Endothelial cell of umbilical vein (primary cell): ENCODE measurements at regions not wholly inside any gene's neighbourhood (a gene's known extent, or its start where the extent isn't known, plus 50 kb on each side); places are given as distances from the start of the nearest gene placed in this dataset.

Experiments
- BruUV-seq: library from RNA; stranded (reverse); fragments of 400-500 nt; replicated peaks from 2 replicates; lab custom pipeline; 2021; lab: Mats Ljungman, UMichigan
- CTCF ChIA-PET: fragments of 300-600, 350-600 bp; sonication (Branson Sonifier 250); formaldehyde crosslinking; loops from one replicate; lab custom pipeline; 2021; ENCODE audit warnings: antibody characterized with exemption, inconsistent platforms; lab: Charles Lee
- POLR2A ChIA-PET: fragments of 300-600, 350-600 bp; sonication (Branson Sonifier 250); formaldehyde crosslinking; loops from one replicate; lab custom pipeline; 2021; ENCODE audit warnings: antibody characterized with exemption, inconsistent platforms; lab: Charles Lee
- DNase-seq: peaks from one replicate; pipeline ENCODE4 v3.0.0-alpha.2; 2011; ENCODE audit warnings: low read depth, low spot score
- FAIRE-seq: peaks from 2 replicates; lab custom pipeline; 2011; peaks lifted over from hg19 to GRCh38; lab: Jason Lieb, UNC
- H2AFZ ChIP-seq: 2 replicates; pipeline ENCODE4 v1.6.0; 2012; ENCODE audit warnings: low read depth, low read length, control low read depth, inconsistent platforms
- H3K27ac ChIP-seq: 2 replicates; pipeline ENCODE4 v1.5.1; 2011; ENCODE audit warnings: low read depth, mild to moderate bottlenecking, control low read depth, low read length, moderate library complexity; ENCODE audit not compliant: insufficient read depth
- H3K27me3 ChIP-seq, 2 experiments: 2 replicates each; pipeline versions ENCODE4 v1.6.0 to v1.6.1; 2011; ENCODE audit warnings: low read length in 2 of 2, mixed read lengths in 1 of 2; ENCODE audit not compliant: control insufficient read depth in 2 of 2, insufficient read depth in 2 of 2
- H3K36me3 ChIP-seq, 2 experiments: 2 replicates in 1 of 2; 3 replicates in 1 of 2; pipeline ENCODE4 v1.5.1; 2011; ENCODE audit warnings: low read length in 2 of 2, mild to moderate bottlenecking in 1 of 2, moderate library complexity in 1 of 2; ENCODE audit not compliant: control insufficient read depth in 2 of 2, insufficient read depth in 2 of 2; ENCODE audit errors: extremely low read depth in 1 of 2
- H3K4me1 ChIP-seq: 3 replicates; pipeline ENCODE4 v1.5.1; 2011; ENCODE audit warnings: mild to moderate bottlenecking, low read length; ENCODE audit not compliant: control insufficient read depth, insufficient read depth; ENCODE audit errors: extremely low read depth
- H3K4me2 ChIP-seq: 2 replicates; pipeline ENCODE4 v1.6.1; 2011; ENCODE audit warnings: low read length, control low read depth, mixed read lengths; ENCODE audit not compliant: insufficient read depth
- H3K4me3 ChIP-seq, 3 experiments: fragments of 200-600 bp in 1 of 3; sonication (generic), shearing (Covaris generic) in 1 of 3; replicated peaks in 1 of 3; 2 replicates each; pipeline ENCODE4 v1.5.1; 2011 to 2016; ENCODE audit warnings: control low read depth in 3 of 3, low read length in 3 of 3, mild to moderate bottlenecking in 2 of 3, inconsistent platforms in 1 of 3, low read depth in 1 of 3, moderate library complexity in 1 of 3; ENCODE audit not compliant: insufficient read depth in 1 of 3
- H3K79me2 ChIP-seq: 2 replicates; pipeline ENCODE4 v1.6.0; 2012; ENCODE audit warnings: low read length, inconsistent platforms; ENCODE audit not compliant: control insufficient read depth, insufficient read depth
- H3K9ac ChIP-seq: replicated peaks from 2 replicates; pipeline ENCODE3; 2011; ENCODE audit warnings: low read length, control low read depth; ENCODE audit not compliant: insufficient read depth; ENCODE audit errors: extremely low read depth
- H3K9me1 ChIP-seq: replicated peaks from 3 replicates; pipeline ENCODE4 v1.6.0; 2011; ENCODE audit warnings: mild to moderate bottlenecking, low read length; ENCODE audit not compliant: control insufficient read depth, insufficient read depth; ENCODE audit errors: extremely low read depth
- H3K9me3 ChIP-seq: replicated peaks from 2 replicates; pipeline ENCODE4 v1.5.1; 2012; ENCODE audit warnings: low read length, inconsistent platforms; ENCODE audit not compliant: control insufficient read depth, insufficient read depth
- H4K20me1 ChIP-seq: replicated peaks from 2 replicates; pipeline ENCODE3; 2011; ENCODE audit warnings: mild to moderate bottlenecking, low read length; ENCODE audit not compliant: control insufficient read depth, insufficient read depth; ENCODE audit errors: extremely low read depth
- CTCF ChIP-seq, 2 donors: IDR thresholded peaks; 1 replicate in 1 of 2; 2 replicates in 1 of 2; pipeline ENCODE4 v1.5.1; 2011; ENCODE audit warnings: low read length in 2 of 2, mild to moderate bottlenecking in 2 of 2, moderate library complexity in 2 of 2, control low read depth in 1 of 2, inconsistent platforms in 1 of 2, low read depth in 1 of 2; ENCODE audit not compliant: insufficient read depth in 1 of 2; ENCODE audit errors: extremely low read depth in 1 of 2
- EZH2 ChIP-seq: IDR thresholded peaks from 2 replicates; pipeline ENCODE4 v1.6.1; 2012; ENCODE audit warnings: borderline replicate concordance, low read depth, mild to moderate bottlenecking, moderate library complexity, low read length, inconsistent platforms; ENCODE audit not compliant: severe bottlenecking
- FOS ChIP-seq: IDR thresholded peaks from 2 replicates; pipeline ENCODE4 v1.6.1; 2011; ENCODE audit warnings: mild to moderate bottlenecking, low read length, moderate library complexity, borderline replicate concordance; ENCODE audit not compliant: insufficient read depth
- JUN ChIP-seq: IDR thresholded peaks from 2 replicates; pipeline ENCODE4 v1.6.1; 2011; ENCODE audit warnings: borderline replicate concordance, low read depth; ENCODE audit not compliant: insufficient read length, insufficient read depth
- MAX ChIP-seq: IDR thresholded peaks from 2 replicates; pipeline ENCODE4 v1.6.1; 2011; ENCODE audit not compliant: insufficient read depth, insufficient read length
- MYC ChIP-seq: IDR thresholded peaks from one replicate; pipeline ENCODE4 v1.6.1; 2011; ENCODE audit warnings: mild to moderate bottlenecking, low read depth, low read length
- POLR2A ChIP-seq: IDR thresholded peaks from 2 replicates; pipeline ENCODE4 v1.6.1; 2012; ENCODE audit warnings: low read depth, mild to moderate bottlenecking, control low read depth, low read length
- dilution Hi-C: fragments of 300-500 bp; cut with MboI; formaldehyde crosslinking; loops from one replicate; pipeline ENCODE4 v1.15.0; 2019; ENCODE audit warnings: low sequenced_read_pairs; ENCODE audit not compliant: extremely low pct_ligation_motif_present
- intact Hi-C: fragments of 100-400 bp; cut with micrococcal nuclease; formaldehyde crosslinking; loops from one replicate; pipeline ENCODE4 v1.10.0; 2022

- H3K27me3 ChIP-seq: no peaks in the 10 kb centered on the region
- POLR2A ChIA-PET: no interaction called here
- H2AFZ ChIP-seq: no peak overlapping the region
- no peaks in the 10 kb centered on the region for H3K79me2 ChIP-seq
- peaks cover 10% of the 10 kb centered on the region for H3K4me1 ChIP-seq
- no peak for TF ChIP-seq FOS
- no peak for TF ChIP-seq MAX
- no peak for TF ChIP-seq EZH2
- no peak for TF ChIP-seq POLR2A
- dilution Hi-C loops (no loop called here), intact Hi-C loops (loop anchor here (2.0 kb wide), 1 partner anchor 758 kb away; no protein-coding TSS in a partner anchor)
- no peak overlapping the region for H3K4me2 ChIP-seq
- no peak overlapping the region for H3K27ac ChIP-seq
- no peaks in the 10 kb centered on the region for H4K20me1 ChIP-seq
- H3K9ac ChIP-seq: no peak overlapping the region
- BruUV-seq: no TSS peak
- no peak for FAIRE-seq
- CTCF ChIA-PET: interaction anchor here (1.4 to 1.8 kb wide), 3 partner anchors 11 to 622 kb away, joined by 5 to 12 read pairs (median 6); no protein-coding TSS in a partner anchor
- no peaks in the 10 kb centered on the region for H3K9me1 ChIP-seq
- H3K9me3 ChIP-seq: no peaks in the 10 kb centered on the region
- H3K36me3 ChIP-seq: no peaks in the 10 kb centered on the region
- DNase-seq: no peak
- no peak overlapping the region for H3K4me3 ChIP-seq
These were observed 268.7 kb upstream of the TCF4 start for GRCh38 chr18:55856679-55857078.

- Histone ChIP-seq H2AFZ (peak overlapping the region; percentile 34), H3K27me3 (no peaks in the 10 kb centered on the region), H3K9ac (no peak overlapping the region), H3K4me1 (peaks cover 10% of the 10 kb centered on the region), H3K27ac (no peak overlapping the region), H4K20me1 (no peaks in the 10 kb centered on the region), H3K9me1 (no peaks in the 10 kb centered on the region), H3K4me2 (peak overlapping the region; percentile 34), H3K4me3 (no peak overlapping the region), H3K36me3 (no peaks in the 10 kb centered on the region), H3K9me3 (no peaks in the 10 kb centered on the region), H3K79me2 (no peaks in the 10 kb centered on the region)
- POLR2A ChIA-PET: no interaction called here
- BruUV-seq: no TSS peak
- TF ChIP-seq MYC (no peak), CTCF (IDR thresholded peaks at IDR 0.05; ENCODE audit: extremely low read depth in 1 of 2, insufficient read depth in 1 of 2, low read depth in 1 of 2, low read length in 2 of 2) (no peak), FOS (peak; percentile 71), JUN (peak; percentile 71)
- dilution Hi-C loops: no loop called here
- CTCF ChIA-PET: interaction anchor here (0.6 to 1.8 kb wide), 5 partner anchors 10 to 621 kb away, joined by 3 to 12 read pairs (median 5); no protein-coding TSS in a partner anchor
- DNase-seq: peak; percentile 64
- peak; percentile 72 for FAIRE-seq
- intact Hi-C loops: loop anchor here (2.0 kb wide), 1 partner anchor 757 kb away; no protein-coding TSS in a partner anchor
These were observed 268.2 kb upstream of the TCF4 start for GRCh38 chr18:55856229-55856628.
